Suppressor macrophage (primary cell): ENCODE measurements at regions not wholly inside any gene's neighbourhood (a gene's known extent, or its start where the extent isn't known, plus 50 kb on each side); places are given as distances from the start of the nearest gene placed in this dataset.

Experiments
- DNase-seq, 4 experiments: peaks; one replicate each; pipeline ENCODE4 v3.0.0-alpha.2; 2020 to 2022

DNA sequence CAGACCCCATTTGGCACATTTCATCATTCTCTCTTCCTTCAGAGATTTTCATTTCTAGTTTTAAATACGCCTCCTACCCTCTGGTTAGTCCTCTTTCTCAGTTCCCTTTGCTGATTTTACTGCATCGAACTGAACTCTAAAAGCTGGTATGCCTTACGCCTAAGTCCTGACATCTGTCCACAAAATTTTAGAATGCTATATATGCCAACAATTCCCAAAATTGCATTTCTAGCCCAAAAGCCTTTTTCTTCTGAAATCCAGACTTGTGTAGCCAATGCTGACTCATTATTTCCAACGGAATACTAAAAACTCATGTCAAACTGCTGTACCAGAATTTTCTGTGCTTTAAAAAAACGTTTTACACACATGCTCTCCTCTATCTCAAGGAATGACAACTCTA, 1124.4 kb upstream of the TENM4 start:
- DNase-seq, result no peak

DNA sequence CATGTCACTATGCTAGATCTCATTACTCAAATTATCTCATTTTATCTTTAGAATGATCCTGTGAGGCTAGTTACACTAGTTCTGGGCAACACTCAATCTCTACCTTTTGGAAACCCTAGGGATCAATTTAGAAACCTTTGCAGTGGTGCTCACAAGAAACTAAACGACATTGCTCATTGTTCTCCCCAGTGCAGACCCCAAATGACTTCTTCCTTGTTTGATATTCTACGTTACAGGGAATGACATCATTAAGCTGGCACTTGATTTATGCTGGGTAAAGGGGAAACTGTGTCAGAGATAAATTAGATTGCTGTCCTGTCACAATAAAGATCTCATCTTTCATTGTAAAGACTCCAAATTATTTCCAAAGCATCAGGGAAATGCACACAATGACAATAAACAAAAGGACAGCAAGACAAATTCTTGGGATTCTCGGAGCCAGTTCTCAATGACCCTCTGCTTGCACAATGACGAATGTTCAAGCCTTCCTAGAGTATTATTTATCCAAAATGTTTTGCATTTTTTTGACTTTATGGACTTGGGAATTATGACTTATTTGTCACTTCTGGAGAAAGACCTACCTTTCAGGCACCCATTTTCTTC, 1121.8 kb upstream of the TENM4 start:
- no peak for DNase-seq

DNA sequence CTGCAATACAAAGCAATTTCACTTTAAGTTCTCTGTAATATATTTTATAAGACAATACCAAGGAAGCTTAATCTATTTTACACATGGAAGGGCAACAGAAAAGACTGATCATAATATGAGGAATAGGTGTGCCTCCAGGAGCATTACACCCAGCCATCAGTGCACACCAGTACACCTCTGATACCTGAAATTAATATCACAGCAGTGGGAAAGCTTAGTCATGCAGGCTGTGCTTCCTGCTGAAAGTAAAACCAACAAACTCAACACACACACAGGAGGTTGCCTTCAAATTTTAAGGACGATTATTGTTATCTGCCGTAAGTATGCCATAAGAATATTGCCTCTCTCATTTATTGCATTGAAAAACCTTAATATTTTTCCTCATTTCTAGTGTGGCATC, 1119.1 kb upstream of the TENM4 start:
- no peak for DNase-seq

DNA sequence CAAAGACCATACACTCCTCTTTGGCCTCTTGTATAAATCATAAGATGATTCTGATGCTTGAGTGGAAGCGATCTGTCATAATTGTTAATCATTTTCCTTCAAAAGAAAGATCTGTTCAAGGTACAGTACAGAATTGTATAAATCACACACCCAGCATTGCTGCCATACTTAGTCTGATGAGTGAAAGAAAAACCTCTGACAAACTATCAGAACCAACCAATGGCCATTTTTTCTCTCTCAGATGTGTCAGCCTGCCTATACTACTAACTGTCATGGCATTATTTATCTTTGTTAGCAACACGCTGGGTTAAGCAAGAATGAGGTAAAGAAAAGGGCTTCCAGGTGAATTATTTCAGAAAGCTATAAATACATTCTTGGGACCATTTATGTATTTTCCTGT, 1112.7 kb upstream of the TENM4 start:
- DNase-seq, result no peak

DNA sequence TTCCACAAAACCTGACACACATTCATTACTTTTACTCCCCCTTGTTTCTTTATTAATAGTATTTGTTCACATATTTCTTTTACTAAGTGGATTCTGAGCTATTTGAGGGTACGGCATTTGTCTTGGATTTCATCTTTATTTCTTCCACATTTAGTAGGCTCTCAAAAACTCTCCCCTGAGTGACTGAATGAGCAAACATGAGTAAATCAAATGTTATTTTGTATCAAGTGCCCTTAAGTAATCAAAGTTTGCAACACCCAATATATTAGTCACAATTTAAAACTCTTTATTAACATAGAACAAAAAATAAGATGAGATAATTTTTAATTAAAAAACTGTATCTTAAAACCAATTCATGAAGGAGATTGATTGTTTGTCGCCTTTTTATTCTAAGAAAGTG, 1101.9 kb upstream of the TENM4 start:
- DNase-seq, result no peak

DNA sequence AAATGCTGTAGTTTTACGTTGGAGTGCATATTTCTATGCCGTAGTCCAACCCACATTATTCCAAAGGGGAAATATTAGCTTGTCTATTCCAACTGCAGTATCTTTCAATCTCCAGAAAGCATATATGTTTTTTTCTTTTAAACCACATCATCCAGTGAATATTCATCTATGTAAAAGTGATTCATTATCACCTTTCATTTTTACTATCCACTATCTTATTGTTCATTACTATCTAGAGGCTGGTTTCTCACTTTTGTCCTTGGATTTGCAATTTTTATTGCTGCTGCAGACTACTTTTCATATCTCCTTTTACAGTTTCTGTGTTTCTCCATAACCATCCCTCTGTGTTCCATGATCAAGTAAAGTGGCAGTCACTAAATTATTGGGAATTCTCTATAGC, 1097.2 kb upstream of the TENM4 start:
- DNase-seq, result no peak

DNA sequence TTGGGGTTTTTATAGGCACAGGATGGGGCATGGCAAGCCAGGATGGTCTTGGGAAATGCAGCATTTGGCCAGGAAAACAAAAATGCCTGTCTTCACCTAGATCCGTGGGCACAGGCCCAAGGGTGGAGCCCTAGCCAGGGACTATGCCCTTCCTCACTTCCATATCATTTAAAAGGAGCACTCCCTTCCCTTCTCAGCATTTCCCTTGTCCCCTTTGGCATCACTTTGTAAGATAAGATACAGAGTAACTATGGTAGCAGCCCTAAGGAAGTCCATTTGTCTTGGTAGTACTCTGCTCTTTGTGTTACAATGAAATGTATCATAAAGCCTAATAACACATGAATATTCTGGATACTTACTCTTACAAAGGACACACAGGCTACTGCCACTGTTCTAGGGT, 1092.6 kb upstream of the TENM4 start:
- DNase-seq, result no peak

DNA sequence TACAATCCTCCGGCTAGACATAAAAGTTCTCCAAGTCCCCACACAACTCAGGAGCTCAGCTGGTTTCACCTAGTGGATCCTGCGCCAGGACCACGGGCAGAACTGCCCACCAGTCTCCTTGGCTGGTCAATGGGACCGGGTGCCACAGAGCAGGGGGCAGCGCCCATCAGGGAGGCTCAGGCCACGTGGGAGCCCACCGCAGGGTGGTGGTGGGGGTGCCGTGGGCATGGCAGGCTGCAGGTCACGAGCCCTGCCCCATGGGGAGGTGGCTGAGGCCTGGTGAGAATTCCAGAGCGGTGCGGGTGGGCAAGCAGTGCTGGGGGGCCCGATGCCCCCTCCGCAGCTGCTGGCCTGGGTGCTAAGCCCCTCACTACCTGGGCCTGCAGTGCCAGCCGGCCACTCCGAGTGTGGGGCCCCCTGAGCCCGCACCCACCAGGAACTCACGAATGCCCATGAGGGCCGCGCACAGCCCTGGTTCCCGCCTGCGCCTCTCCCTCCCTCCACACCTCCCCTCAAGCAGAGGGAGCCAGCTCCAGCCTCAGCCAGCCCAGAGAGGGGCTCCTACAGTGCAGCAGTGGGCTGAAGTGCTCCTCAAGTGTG, 1091.9 kb upstream of the TENM4 start:
- no peak for DNase-seq

DNA sequence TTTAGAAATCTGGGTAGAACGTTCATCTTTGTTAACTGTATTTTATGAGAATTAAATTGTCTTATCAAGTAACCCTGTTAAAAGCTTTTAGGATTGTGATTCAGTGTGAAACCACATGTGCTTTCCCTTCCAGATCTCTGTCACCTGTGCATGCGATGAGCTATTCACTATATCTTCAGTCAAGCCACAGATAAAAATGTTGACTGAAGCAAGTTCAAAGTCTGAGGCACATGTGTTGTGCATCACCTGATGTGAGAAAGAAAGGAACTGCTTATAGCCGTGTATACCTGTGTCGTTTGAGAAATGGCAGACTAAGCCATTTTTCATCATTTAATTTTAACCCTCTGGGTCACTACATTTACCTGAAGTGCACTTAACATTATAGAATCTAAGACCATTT, 1088.9 kb upstream of the TENM4 start:
- no peak for DNase-seq

DNA sequence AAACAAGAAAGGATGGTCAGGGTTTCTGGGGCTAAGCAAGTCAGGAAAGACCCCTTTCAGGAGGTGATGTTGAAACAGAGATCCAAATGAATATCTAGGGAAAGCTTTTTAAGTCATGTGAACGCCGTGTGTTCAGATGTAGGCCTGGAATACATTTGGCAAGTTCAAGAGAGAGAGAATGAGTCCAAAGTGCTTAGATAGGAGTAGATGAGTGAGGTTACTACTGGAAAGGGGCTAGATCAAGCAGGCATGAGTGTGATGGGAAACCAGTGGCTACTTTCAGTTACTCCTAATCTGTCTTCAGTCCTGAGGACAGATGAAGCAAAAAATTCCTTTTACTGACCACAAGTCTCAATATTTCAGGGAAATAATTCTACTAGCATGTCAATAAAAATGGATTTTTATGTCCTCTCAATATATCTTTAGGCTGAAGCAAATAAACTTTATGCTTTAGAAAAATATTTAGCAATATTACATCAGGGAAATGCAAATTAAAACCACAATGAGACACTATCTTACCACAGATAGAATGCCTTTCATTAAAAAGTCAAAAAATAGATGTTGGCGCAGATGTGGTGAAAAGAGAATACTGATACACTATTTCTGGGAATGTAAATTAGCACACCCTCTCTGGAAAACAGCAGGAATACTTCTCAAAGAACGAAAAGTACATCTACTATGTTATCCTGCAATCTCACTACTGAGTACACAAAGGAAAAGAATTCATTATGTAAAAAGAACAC, 1085.0 kb upstream of the TENM4 start:
- no peak for DNase-seq

DNA sequence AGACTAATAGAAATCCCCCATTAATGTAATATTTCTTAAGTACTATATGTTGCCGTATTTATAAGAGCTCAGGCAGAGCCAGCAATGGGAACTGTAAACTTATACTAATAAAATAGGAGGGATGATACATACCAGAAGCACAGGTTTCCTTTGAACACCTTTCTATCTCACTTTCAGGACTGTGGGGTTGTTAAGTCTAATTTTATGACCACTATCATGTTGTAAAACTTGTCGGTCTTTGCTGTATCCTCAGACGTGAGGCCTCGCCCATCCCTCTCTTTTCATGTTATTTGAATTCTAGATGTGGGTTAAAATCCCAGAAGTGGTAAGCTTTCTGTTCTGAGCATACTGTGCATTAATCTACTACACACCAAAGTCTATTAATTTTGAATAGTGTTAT, 1083.5 kb upstream of the TENM4 start:
- no peak for DNase-seq

DNA sequence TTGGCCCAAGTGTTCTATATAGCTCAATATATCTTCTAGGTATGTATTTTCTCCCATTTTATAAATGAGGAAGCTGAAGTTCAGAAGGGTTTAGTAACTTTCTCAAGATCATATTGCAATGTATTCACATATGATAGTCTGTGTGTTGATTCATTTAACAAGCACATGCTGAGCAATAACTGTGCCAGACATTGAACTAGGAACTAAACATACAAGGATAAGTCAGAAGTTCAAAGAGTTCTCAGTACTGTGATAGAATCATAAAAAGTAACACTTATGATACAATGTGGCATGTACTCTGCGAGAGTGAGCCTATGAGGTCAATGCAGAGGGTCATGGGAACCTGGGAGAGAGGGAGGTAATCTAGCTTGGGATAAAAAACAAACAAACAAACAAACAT, 1082.2 kb upstream of the TENM4 start:
- DNase-seq, result no peak

DNA sequence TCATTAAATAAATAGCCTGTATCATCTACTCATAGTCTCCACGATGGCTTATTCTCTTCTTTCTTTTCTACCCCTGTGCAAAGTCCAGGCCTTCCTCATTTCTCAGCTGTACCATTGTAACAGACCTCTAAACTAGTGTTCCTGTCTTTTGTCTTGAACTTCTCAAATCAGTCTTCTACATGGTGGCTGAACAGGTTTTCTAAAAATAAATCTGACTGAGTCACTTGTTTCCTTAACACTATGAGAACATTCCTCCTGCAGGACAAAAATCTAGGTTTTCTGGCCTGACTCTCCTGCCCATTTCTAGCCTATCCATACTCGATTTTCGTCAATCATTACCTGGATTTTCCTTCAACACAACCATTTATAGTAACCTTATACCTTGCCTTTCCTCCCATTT, 1080.8 kb upstream of the TENM4 start:
- DNase-seq, result no peak

DNA sequence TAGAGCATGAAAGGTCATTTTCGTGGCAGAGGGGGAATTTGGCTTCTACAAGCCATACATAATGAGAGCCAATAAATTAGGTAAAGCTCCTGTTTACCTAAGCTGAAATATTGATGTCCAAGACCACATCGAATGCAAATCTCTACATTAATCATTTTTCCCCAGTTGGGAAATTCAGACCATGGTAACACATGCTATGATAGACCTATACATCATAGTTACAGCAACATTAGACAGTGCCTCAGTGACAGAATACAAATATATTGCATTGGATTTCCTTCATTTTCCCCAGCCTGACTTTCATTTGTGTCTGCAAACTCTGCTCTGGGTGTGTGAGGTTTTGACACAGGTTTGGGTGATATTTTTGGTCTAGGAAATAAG, 1079.7 kb upstream of the TENM4 start:
- no peak for DNase-seq

DNA sequence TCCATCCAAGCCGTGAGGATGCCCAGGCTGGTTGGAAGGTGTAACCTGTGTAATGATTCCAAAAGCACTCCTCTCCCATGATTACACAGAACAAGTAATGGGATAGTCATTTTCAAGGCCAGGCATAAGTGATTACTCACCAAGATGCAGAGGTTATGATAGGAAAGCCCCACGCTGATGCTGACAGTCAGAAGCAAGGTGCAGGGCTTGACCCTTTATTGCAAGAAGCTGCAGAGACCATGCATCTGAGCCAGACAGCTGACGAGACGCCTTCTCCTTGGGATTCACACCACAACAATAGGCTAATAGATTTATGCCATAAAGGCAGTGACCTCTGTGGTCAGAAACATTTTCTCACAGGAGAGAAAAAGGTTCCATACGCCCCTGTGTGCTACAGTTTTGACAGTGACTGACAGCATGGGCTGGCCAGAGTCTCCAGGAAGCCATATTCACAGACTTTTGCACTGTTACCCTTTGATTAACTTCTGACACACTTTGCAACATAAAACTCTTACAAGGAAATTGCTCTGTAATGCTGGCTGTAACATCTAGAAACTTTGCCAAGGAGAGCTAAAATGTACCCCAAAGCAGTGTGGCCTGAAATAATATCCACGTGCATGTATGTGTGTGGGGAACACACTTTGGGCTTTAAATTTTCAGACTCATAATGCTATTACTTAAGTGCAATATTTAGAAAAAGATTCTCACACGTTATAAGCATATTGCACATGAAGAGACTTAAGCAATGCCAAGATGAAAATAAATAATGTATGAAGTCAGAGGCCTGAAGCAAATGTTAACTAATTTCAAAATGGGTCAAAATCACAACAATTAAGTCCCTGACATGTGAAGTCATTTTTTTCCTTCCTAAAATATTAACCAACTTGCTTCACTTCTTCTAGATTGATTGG, 1079.0 kb upstream of the TENM4 start:
- no peak for DNase-seq

DNA sequence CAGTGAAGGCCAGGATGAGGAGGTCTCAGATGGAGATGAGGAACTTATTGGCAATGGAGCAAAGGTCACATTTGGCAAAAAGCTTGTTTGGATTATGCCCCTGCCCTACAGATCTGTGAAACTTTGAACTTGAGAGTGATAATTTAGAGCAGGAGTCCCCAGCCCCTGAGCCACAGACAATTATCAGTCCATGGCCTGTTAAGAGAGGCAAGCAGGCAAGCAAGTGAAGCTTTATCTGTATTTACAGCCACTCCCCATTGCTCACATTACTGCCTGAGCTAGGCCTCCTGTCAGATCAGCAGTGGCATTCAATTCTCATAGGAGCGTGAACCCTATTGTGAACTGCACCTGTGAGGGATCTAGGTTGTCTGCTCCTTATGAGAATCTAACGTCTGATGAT, 1076.9 kb upstream of the TENM4 start:
- DNase-seq, result no peak

DNA sequence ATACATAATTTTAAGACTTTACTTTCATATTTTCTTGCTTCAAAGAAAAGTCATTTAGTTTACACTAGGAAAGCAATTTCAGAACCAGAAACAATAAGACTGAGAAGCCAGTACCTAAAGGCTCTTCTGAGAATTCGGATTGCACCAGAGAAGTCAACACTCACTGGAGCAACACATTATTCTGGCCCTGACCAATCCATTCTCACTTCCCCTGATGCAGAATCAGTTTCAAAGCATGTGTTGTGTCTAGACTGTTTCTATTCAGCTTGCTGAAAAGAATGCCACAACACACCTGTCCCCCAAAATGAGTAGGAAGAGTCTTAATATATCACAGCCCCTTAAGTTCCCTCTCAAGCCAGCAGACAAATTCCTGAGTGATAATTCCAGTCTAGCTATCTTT, 1074.3 kb upstream of the TENM4 start:
- DNase-seq, result no peak

DNA sequence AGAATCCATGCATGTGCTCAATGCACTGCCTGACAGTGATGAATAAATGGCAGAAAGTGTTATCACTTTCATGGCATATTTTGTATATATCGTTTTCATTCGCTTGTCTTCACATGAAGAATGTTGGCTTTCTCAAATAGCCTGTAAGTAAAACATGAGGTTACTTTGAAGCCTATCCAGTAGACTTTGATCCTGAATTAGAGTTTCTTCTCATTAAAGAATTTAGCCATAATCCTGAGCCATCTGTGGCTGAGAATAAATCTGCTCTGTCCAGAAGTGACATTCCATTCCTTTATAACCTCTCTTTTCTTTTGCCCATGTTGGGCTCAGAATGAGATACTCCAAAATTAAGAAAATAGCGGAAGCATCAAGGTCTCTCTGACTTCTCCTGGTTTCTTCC, 1071.7 kb upstream of the TENM4 start:
- DNase-seq, result no peak

DNA sequence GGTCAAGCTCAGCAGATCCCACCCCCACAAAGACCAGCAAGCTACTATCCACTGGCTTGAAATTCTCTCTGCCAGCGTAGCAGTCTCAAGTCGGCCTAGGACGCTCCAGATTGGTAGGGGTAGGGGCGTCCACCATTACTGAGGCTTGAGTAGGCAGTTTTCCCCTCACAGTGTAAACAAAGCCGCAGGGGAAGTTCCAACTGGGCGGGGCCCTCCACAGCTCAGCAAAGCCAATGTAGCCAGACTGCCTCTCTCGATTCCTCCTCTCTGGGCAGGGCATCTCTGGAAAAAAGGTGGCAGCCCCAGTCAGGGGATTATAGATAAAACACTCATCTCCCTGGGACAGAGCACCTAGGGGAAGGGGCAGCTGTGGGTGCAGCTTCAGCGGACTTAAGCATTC, 1064.9 kb upstream of the TENM4 start:
- DNase-seq, result no peak

DNA sequence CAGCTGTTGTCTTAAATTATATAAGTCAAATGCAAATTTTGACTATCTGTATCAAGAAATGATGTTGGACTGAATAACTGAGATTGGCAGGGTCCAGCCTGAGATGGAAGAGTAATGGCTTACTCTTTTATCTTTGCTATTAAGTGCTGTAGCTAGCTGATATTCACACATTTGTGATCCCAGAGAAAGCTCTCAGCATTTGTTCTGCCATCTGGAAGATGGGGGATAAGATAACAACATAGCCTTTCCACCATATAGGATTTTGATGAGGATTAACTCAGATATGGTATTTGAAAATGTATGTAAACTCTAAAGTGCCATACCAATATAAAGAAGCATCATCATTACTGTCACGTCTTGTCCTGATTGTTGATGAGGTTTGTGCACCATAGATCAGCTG, 1063.2 kb upstream of the TENM4 start:
- DNase-seq, result no peak

DNA sequence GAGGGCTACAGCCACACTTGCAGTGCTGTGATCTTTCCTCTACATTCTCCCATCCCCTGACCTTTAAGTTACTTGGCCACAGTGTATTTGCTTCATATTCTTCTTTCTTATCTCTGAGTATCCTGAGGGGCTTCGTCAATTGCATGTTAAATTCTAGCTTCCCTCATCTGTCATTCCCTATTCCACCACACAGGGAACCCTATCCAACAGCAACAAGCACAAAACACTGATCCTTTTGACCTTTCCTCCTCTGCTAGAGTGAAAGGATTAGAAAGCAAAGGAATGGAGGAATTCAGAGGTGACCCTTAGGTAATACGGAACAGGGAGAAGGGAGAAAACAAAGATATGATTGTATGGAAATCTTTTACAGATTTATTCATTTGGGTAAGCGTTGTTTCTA, 1061.7 kb upstream of the TENM4 start:
- no peak for DNase-seq

DNA sequence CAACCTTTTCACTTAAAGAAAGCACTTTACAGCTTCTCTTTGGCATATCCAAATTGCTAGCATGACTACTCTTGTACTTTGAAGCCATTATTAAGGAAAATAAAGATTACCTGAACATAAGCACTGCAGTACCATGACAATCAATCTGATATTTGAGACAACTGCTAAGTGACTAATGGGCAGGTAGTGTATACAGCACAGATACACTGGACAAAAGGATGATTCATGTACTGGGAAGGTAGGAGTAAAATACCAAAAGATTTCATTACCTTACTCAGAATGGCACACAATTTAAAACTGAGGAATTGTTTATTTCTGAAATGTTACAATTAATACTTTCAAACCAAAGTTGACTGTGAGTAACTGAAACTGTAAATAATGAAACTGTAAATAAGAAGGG, 1054.3 kb upstream of the TENM4 start:
- no peak for DNase-seq

DNA sequence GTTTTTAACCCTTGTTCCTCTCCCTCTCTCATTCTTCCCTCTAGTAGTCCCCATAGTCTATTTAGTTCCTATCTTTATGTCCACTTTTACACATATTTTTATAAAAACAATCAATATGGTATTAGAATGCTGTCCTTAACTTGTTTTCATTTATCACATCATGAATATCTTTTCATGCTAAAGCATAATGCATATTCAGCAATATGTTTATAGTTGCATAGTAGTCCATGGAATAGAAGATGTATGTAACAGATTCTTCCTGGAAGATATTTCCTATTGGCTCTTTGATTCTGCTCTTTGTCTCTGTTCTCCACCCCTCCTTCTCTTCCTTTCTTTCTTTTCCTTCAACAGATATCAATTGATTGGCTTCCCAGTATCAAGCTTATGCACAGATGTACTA, 1047.1 kb upstream of the TENM4 start:
- DNase-seq, result no peak

DNA sequence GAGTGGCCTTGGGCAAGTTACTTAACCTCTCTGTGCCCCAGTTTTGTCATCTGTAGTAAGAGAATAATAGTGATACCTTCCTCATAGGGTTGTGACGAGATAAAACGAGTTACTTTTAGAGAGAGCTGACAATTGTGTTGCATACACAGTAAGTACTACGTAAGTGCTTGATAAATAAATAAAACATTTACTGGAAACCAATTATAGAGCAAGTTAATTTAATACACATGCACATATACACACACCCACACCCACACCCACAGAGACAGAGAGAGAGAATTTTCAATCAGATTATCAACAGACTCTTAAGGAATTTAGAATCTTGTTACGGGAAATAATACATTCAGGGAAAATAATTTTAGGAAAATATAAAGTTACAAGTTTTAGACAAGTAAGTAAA, 1045.8 kb upstream of the TENM4 start:
- no peak for DNase-seq
